HepG2 (cell line): ENCODE measurements at regions not wholly inside any gene's neighbourhood (a gene's known extent, or its start where the extent isn't known, plus 50 kb on each side); places are given as distances from the start of the nearest gene placed in this dataset.

Experiments used
- CHD4 ChIP-seq: fragments of 200-600 bp; sonication (generic); IDR thresholded peaks from 2 replicates; pipeline ENCODE4 v1.7.0; 2017; ENCODE audit warnings: mild to moderate bottlenecking, low read length, borderline replicate concordance
- FIP1L1 ChIP-seq: fragments of 200-400 bp; formaldehyde crosslinking; IDR thresholded peaks from 2 replicates; pipeline ENCODE4 v1.6.1; 2018; ENCODE audit warnings: low read depth, mild to moderate bottlenecking, low read length, moderate library complexity, borderline replicate concordance; ENCODE audit not compliant: insufficient read depth
- GATAD2A ChIP-seq: IDR thresholded peaks from 2 replicates; pipeline ENCODE4 v1.6.1; 2016
- GRHL1 ChIP-seq: sonication (generic); formaldehyde crosslinking; conservative IDR thresholded peaks from 2 replicates; pipeline ENCODE4 v1.8.0; 2022; ENCODE audit warnings: missing genetic modification reagents
- GTF3A ChIP-seq: sonication (generic); formaldehyde crosslinking; conservative IDR thresholded peaks from 2 replicates; pipeline ENCODE4 v1.4.0; 2020; ENCODE audit warnings: mild to moderate bottlenecking, missing genetic modification reagents
- HIC2 ChIP-seq: sonication (generic); formaldehyde crosslinking; IDR thresholded peaks from 2 replicates; pipeline ENCODE4 v1.9.0; 2022; ENCODE audit warnings: low read depth, missing genetic modification reagents
- KLF12 ChIP-seq: sonication (generic); formaldehyde crosslinking; IDR thresholded peaks from 2 replicates; pipeline ENCODE4 v1.4.0; 2020; ENCODE audit warnings: missing genetic modification reagents, borderline replicate concordance
- MXD4 ChIP-seq: IDR thresholded peaks from 2 replicates; pipeline ENCODE4 v1.6.1; 2016; ENCODE audit warnings: mild to moderate bottlenecking, missing biosample characterization, missing genetic modification reagents
- NFIB ChIP-seq: sonication (generic); formaldehyde crosslinking; IDR thresholded peaks from 2 replicates; pipeline ENCODE4 v1.9.0; 2021; ENCODE audit warnings: missing genetic modification reagents, mild to moderate bottlenecking, borderline replicate concordance
- NR2C2 ChIP-seq: sonication (generic); formaldehyde crosslinking; IDR thresholded peaks from 2 replicates; pipeline ENCODE4 v1.4.0; 2020; ENCODE audit warnings: missing genetic modification reagents, mild to moderate bottlenecking, moderate library complexity, borderline replicate concordance
- ONECUT2 ChIP-seq: sonication (generic); formaldehyde crosslinking; IDR thresholded peaks from 2 replicates; pipeline ENCODE4 v1.4.0; 2020; ENCODE audit warnings: missing genetic modification reagents
- POLR2AphosphoS2 ChIP-seq: IDR thresholded peaks from 2 replicates; pipeline ENCODE4 v1.6.1; 2011; ENCODE audit warnings: low read depth, low read length, improper control_type of control experiment
- RFX3 ChIP-seq: IDR thresholded peaks from 2 replicates; pipeline ENCODE4 v1.6.1; 2016; ENCODE audit warnings: missing biosample characterization, missing genetic modification reagents
- SNAI1 ChIP-seq: sonication (generic); formaldehyde crosslinking; IDR thresholded peaks from 2 replicates; pipeline ENCODE4 v1.5.0; 2020; ENCODE audit warnings: mild to moderate bottlenecking, missing genetic modification reagents, borderline replicate concordance
- SRY ChIP-seq: sonication (generic); formaldehyde crosslinking; IDR thresholded peaks from 2 replicates; pipeline ENCODE4 v1.8.0; 2022; ENCODE audit warnings: mild to moderate bottlenecking, missing genetic modification reagents
- THAP11 ChIP-seq: IDR thresholded peaks from 2 replicates; pipeline ENCODE4 v1.6.1; 2016; ENCODE audit warnings: missing biosample characterization, missing genetic modification reagents
- TOPORS ChIP-seq: sonication (generic); formaldehyde crosslinking; IDR thresholded peaks from 2 replicates; pipeline ENCODE4 v1.8.0; 2023; ENCODE audit warnings: mild to moderate bottlenecking, missing genetic modification reagents
- XBP1 ChIP-seq: sonication (generic); formaldehyde crosslinking; IDR thresholded peaks from 2 replicates; pipeline ENCODE4 v1.5.0; 2020; ENCODE audit warnings: missing genetic modification reagents
- ZFP36 ChIP-seq: fragments of 150-350 bp; IDR thresholded peaks from 2 replicates; pipeline ENCODE4 v1.6.1; 2018; ENCODE audit warnings: borderline replicate concordance, low read length, low read depth; ENCODE audit not compliant: partially characterized antibody
- ZFP36L2 ChIP-seq: sonication (generic); formaldehyde crosslinking; IDR thresholded peaks from 2 replicates; pipeline ENCODE4 v1.4.0; 2020; ENCODE audit warnings: missing genetic modification reagents
- ZNF234 ChIP-seq: sonication (generic); formaldehyde crosslinking; conservative IDR thresholded peaks from 2 replicates; pipeline ENCODE4 v1.5.1; 2020; ENCODE audit warnings: mild to moderate bottlenecking, missing genetic modification reagents
- ZNF24 ChIP-seq: fragments of 450-650 bp; IDR thresholded peaks from 2 replicates; pipeline ENCODE4 v1.6.1; 2017; ENCODE audit warnings: antibody characterized with exemption, mild to moderate bottlenecking
- ZNF569 ChIP-seq: sonication (generic); formaldehyde crosslinking; IDR thresholded peaks from 2 replicates; pipeline ENCODE4 v1.5.0; 2020; ENCODE audit warnings: mild to moderate bottlenecking, missing genetic modification reagents, moderate library complexity, borderline replicate concordance
- ZNF839 ChIP-seq: sonication (generic); formaldehyde crosslinking; IDR thresholded peaks from 2 replicates; pipeline ENCODE4 v1.4.0; 2020; ENCODE audit warnings: missing genetic modification reagents, mild to moderate bottlenecking, borderline replicate concordance
- ZXDC ChIP-seq: sonication (generic); formaldehyde crosslinking; IDR thresholded peaks from 2 replicates; pipeline ENCODE4 v1.5.0; 2020; ENCODE audit warnings: mild to moderate bottlenecking, missing genetic modification reagents
- TF ChIP-seq, protein P1 (sequence below): IDR thresholded peaks from 2 replicates; pipeline ENCODE4 v1.6.1; 2018; ENCODE audit warnings: missing genetic modification reagents

GRCh38 chr20:50436052-50436656 is 74.0 kb upstream of the PTPN1 start (continued):
- TF ChIP-seq HIC2: no peak
- no peak for TF ChIP-seq GATAD2A (CRISPR knock-in tag)
- no peak for TF ChIP-seq SNAI1 (CRISPR knock-in tag)
- TF ChIP-seq RFX3: no peak
- TF ChIP-seq NR2C2: no peak
- TF ChIP-seq, protein P1, sequence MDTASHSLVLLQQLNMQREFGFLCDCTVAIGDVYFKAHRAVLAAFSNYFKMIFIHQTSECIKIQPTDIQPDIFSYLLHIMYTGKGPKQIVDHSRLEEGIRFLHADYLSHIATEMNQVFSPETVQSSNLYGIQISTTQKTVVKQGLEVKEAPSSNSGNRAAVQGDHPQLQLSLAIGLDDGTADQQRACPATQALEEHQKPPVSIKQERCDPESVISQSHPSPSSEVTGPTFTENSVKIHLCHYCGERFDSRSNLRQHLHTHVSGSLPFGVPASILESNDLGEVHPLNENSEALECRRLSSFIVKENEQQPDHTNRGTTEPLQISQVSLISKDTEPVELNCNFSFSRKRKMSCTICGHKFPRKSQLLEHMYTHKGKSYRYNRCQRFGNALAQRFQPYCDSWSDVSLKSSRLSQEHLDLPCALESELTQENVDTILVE (CRISPR knock-in tag): no peak
- TF ChIP-seq ONECUT2 (CRISPR knock-in tag): no peak
- no peak for TF ChIP-seq POLR2AphosphoS2
- no peak for TF ChIP-seq ZNF569 (CRISPR knock-in tag)
- TF ChIP-seq ZXDC (CRISPR knock-in tag): no peak
- no peak for TF ChIP-seq KLF12
- no peak for TF ChIP-seq TOPORS
- no peak for TF ChIP-seq ZNF24
- TF ChIP-seq THAP11 (CRISPR knock-in tag): no peak
- TF ChIP-seq MXD4: no peak
- no peak for TF ChIP-seq FIP1L1
- TF ChIP-seq ZNF234: no peak
- TF ChIP-seq GTF3A (CRISPR knock-in tag): no peak
- TF ChIP-seq NFIB (CRISPR knock-in tag): no peak
- TF ChIP-seq ZFP36L2 (CRISPR knock-in tag): no peak
- peak; percentile 17; the same call in 1 of the 2 replicates for TF ChIP-seq SRY
- no peak for TF ChIP-seq CHD4
- TF ChIP-seq ZFP36: no peak
- no peak for TF ChIP-seq GRHL1 (CRISPR knock-in tag)
- TF ChIP-seq XBP1 (CRISPR knock-in tag): no peak
- TF ChIP-seq ZNF839: no peak
